ENCODE measurements at regions not wholly inside any gene's neighbourhood (a gene's known extent, or its start where the extent isn't known, plus 50 kb on each side); places are given as distances from the start of the nearest gene placed in this dataset.

GRCh38 chr12:125434131-125434530 lies 368.9 kb downstream of the AACS start:
- Histone ChIP-seq H3K4me3 (ENCODE audit: low read length in 3 of 3) (no peak overlapping the region), H3K36me3 (ENCODE audit: control insufficient read depth in 3 of 3, insufficient read depth in 3 of 3, low read length in 3 of 3) (no peaks in the 10 kb centered on the region), H3K9me3 (ENCODE audit: control insufficient read depth in 3 of 3, low read length in 3 of 3) (no peaks in the 10 kb centered on the region), H3K27me3 (ENCODE audit: control insufficient read depth in 3 of 3, insufficient read depth in 3 of 3, low read length in 3 of 3) (no peaks in the 10 kb centered on the region), H3K9ac (ENCODE audit: low read depth in 1 of 3, low read length in 3 of 3) (no peak overlapping the region), H3K4me1 (ENCODE audit: control insufficient read depth in 3 of 3, insufficient read depth in 3 of 3, low read length in 3 of 3) (no peaks in the 10 kb centered on the region), H3K27ac (ENCODE audit: low read depth, low read length) (no peak overlapping the region)

DNA sequence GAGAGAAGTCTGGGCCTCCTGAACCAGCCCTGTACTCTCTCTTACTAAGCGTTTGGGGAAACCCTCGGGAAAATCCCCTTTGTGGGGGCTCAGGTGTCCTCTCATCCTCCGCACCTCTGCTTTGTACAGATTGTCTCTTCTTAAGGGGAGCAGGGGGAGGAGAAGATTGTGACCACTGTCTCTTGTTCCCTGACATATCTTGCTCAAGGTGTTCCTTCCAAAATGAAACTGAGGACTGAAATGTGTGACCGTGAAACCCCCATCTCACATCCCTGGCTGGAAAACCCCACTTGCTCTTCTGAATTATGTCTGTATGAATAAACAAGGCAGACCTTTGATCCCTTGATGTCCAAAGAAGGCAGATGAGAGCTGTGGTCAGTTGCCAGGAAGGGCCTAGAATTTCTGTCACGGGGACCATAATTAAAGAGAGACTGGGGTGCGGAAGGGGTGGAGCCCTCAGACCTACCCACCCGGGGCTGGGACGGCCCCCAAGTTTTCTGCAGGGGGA lies 369.8 kb downstream of the AACS start:
- no peak overlapping the region for H3K27ac ChIP-seq (ENCODE audit: low read depth, low read length)
- no peaks in the 10 kb centered on the region for H3K36me3 ChIP-seq (ENCODE audit: control insufficient read depth in 3 of 3, insufficient read depth in 3 of 3, low read length in 3 of 3)
- H3K4me3 ChIP-seq (ENCODE audit: low read length in 3 of 3) = no peak overlapping the region
- H3K27me3 ChIP-seq (ENCODE audit: control insufficient read depth in 3 of 3, insufficient read depth in 3 of 3, low read length in 3 of 3) = no peaks in the 10 kb centered on the region
- H3K4me1 ChIP-seq (ENCODE audit: control insufficient read depth in 3 of 3, insufficient read depth in 3 of 3, low read length in 3 of 3) = no peaks in the 10 kb centered on the region
- H3K9ac ChIP-seq (ENCODE audit: low read depth in 1 of 3, low read length in 3 of 3) = no peak overlapping the region
- H3K9me3 ChIP-seq (ENCODE audit: control insufficient read depth in 3 of 3, low read length in 3 of 3) = no peaks in the 10 kb centered on the region

- no peak overlapping the region for H3K27ac ChIP-seq (ENCODE audit: low read depth, low read length)
- no peaks in the 10 kb centered on the region for H3K27me3 ChIP-seq (ENCODE audit: control insufficient read depth in 3 of 3, insufficient read depth in 3 of 3, low read length in 3 of 3)
- no peak overlapping the region for H3K9ac ChIP-seq (ENCODE audit: low read depth in 1 of 3, low read length in 3 of 3)
- no peaks in the 10 kb centered on the region for H3K4me1 ChIP-seq (ENCODE audit: control insufficient read depth in 3 of 3, insufficient read depth in 3 of 3, low read length in 3 of 3)
- H3K9me3 ChIP-seq (ENCODE audit: control insufficient read depth in 3 of 3, low read length in 3 of 3) = no peaks in the 10 kb centered on the region
- H3K36me3 ChIP-seq (ENCODE audit: control insufficient read depth in 3 of 3, insufficient read depth in 3 of 3, low read length in 3 of 3) = no peaks in the 10 kb centered on the region
- H3K4me3 ChIP-seq (ENCODE audit: low read length in 3 of 3) = no peak overlapping the region
Observed at GRCh38 chr12:125435871-125436270, 370.6 kb downstream of the AACS start.

- H3K4me3 ChIP-seq (ENCODE audit: low read length in 3 of 3) = no peak overlapping the region
- no peaks in the 10 kb centered on the region for H3K36me3 ChIP-seq (ENCODE audit: control insufficient read depth in 3 of 3, insufficient read depth in 3 of 3, low read length in 3 of 3)
- no peak overlapping the region for H3K9ac ChIP-seq (ENCODE audit: low read depth in 1 of 3, low read length in 3 of 3)
- H3K27me3 ChIP-seq (ENCODE audit: control insufficient read depth in 3 of 3, insufficient read depth in 3 of 3, low read length in 3 of 3) = no peaks in the 10 kb centered on the region
- H3K9me3 ChIP-seq (ENCODE audit: control insufficient read depth in 3 of 3, low read length in 3 of 3) = no peaks in the 10 kb centered on the region
- no peaks in the 10 kb centered on the region for H3K4me1 ChIP-seq (ENCODE audit: control insufficient read depth in 3 of 3, insufficient read depth in 3 of 3, low read length in 3 of 3)
- H3K27ac ChIP-seq (ENCODE audit: low read depth, low read length) = no peak overlapping the region
Observed at GRCh38 chr12:125436686-125437085, 371.5 kb downstream of the AACS start.

DNA sequence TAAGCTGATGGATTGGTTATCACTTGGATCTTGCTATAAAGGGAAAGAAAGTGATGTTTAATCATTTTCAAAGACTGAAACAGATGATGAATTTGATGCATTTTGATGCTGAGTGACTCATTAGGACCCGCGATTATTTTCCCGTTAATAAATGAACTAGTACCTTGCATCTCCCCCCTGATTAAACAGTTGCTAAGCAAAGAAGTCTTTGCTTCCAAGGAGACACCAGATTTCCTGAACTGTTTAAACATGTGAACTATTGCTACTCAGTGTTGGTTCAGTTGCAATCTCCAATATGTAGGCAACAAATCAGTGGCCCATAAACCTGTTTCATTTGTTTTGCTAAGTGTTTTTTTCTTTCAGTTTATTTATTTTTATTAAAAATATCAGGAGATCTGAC lies 375.2 kb downstream of the AACS start:
- Histone ChIP-seq H3K27me3 (ENCODE audit: control insufficient read depth in 3 of 3, insufficient read depth in 3 of 3, low read length in 3 of 3) (no peaks in the 10 kb centered on the region), H3K9ac (ENCODE audit: low read depth in 1 of 3, low read length in 3 of 3) (no peak overlapping the region), H3K36me3 (ENCODE audit: control insufficient read depth in 3 of 3, insufficient read depth in 3 of 3, low read length in 3 of 3) (no peaks in the 10 kb centered on the region), H3K4me3 (ENCODE audit: low read length in 3 of 3) (no peak overlapping the region), H3K9me3 (ENCODE audit: control insufficient read depth in 3 of 3, low read length in 3 of 3) (no peaks in the 10 kb centered on the region), H3K4me1 (ENCODE audit: control insufficient read depth in 3 of 3, insufficient read depth in 3 of 3, low read length in 3 of 3) (no peaks in the 10 kb centered on the region), H3K27ac (ENCODE audit: low read depth, low read length) (no peak overlapping the region)

DNA sequence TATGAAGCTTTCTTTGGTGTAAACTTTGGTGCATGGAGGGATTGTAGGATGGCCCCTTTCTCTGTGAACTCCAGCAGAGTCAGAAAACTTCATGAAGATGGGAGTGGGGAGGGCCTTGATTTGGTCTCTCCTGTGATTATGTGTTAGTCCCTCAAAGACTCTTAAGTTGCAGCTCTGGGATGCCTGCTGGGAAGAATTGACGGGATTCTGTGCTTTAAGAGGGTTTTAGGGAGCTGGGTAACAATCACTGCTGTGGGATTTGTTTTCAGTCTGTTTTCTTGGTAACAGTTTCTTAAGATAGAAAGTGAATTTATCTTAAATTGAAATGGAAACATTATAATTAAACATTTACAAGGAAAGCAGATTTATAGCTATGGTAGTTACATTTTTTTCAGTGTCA lies 378.1 kb downstream of the AACS start:
- H3K4me1 ChIP-seq (ENCODE audit: control insufficient read depth in 3 of 3, insufficient read depth in 3 of 3, low read length in 3 of 3) = no peaks in the 10 kb centered on the region
- H3K9ac ChIP-seq (ENCODE audit: low read depth in 1 of 3, low read length in 3 of 3) = no peak overlapping the region
- no peak overlapping the region for H3K4me3 ChIP-seq (ENCODE audit: low read length in 3 of 3)
- H3K27ac ChIP-seq (ENCODE audit: low read depth, low read length) = no peak overlapping the region
- no peaks in the 10 kb centered on the region for H3K36me3 ChIP-seq (ENCODE audit: control insufficient read depth in 3 of 3, insufficient read depth in 3 of 3, low read length in 3 of 3)
- no peaks in the 10 kb centered on the region for H3K9me3 ChIP-seq (ENCODE audit: control insufficient read depth in 3 of 3, low read length in 3 of 3)
- H3K27me3 ChIP-seq (ENCODE audit: control insufficient read depth in 3 of 3, insufficient read depth in 3 of 3, low read length in 3 of 3) = no peaks in the 10 kb centered on the region

GRCh38 chr12:125451408-125451807 lies 386.2 kb downstream of the AACS start:
- Histone ChIP-seq H3K27ac (ENCODE audit: low read depth, low read length) (no peak overlapping the region), H3K9ac (ENCODE audit: low read depth in 1 of 3, low read length in 3 of 3) (no peak overlapping the region), H3K27me3 (ENCODE audit: control insufficient read depth in 3 of 3, insufficient read depth in 3 of 3, low read length in 3 of 3) (peaks cover 0 to 4% (median 0%) of the 10 kb centered on the region in 3 donors), H3K9me3 (ENCODE audit: control insufficient read depth in 3 of 3, low read length in 3 of 3) (no peaks in the 10 kb centered on the region), H3K4me1 (ENCODE audit: control insufficient read depth in 3 of 3, insufficient read depth in 3 of 3, low read length in 3 of 3) (no peaks in the 10 kb centered on the region), H3K4me3 (ENCODE audit: low read length in 3 of 3) (no peak overlapping the region), H3K36me3 (ENCODE audit: control insufficient read depth in 3 of 3, insufficient read depth in 3 of 3, low read length in 3 of 3) (no peaks in the 10 kb centered on the region)

- no peak overlapping the region for H3K27ac ChIP-seq (ENCODE audit: low read depth, low read length)
- peaks cover 0 to 6% (median 0%) of the 10 kb centered on the region in 3 donors for H3K27me3 ChIP-seq (ENCODE audit: control insufficient read depth in 3 of 3, insufficient read depth in 3 of 3, low read length in 3 of 3)
- no peaks in the 10 kb centered on the region for H3K4me1 ChIP-seq (ENCODE audit: control insufficient read depth in 3 of 3, insufficient read depth in 3 of 3, low read length in 3 of 3)
- no peak overlapping the region for H3K9ac ChIP-seq (ENCODE audit: low read depth in 1 of 3, low read length in 3 of 3)
- no peak overlapping the region for H3K4me3 ChIP-seq (ENCODE audit: low read length in 3 of 3)
- no peaks in the 10 kb centered on the region for H3K36me3 ChIP-seq (ENCODE audit: control insufficient read depth in 3 of 3, insufficient read depth in 3 of 3, low read length in 3 of 3)
- H3K9me3 ChIP-seq (ENCODE audit: control insufficient read depth in 3 of 3, low read length in 3 of 3) = no peaks in the 10 kb centered on the region
Observed at GRCh38 chr12:125453751-125454150, 388.5 kb downstream of the AACS start.

DNA sequence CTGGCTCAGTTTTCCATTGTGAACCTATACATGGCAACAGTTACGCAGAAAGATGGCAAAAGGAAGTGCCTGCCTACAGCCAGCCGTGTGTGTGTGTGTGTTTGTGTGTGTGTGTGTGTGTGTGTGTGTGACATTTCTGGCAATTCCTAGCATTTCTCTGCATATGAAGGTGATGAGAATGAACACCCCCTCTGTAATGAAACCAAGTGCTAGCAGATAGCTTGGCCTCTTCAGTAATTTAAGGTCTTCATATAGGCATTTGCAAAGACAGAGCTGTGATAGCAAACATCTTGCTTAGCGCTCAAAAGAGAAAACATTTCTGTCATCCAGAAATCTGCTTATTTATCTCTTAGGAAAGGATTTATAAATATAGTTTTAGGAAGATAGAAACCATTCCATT lies 389.1 kb downstream of the AACS start:
- Histone ChIP-seq H3K27me3 (ENCODE audit: control insufficient read depth in 3 of 3, insufficient read depth in 3 of 3, low read length in 3 of 3) (peaks cover 0 to 6% (median 0%) of the 10 kb centered on the region in 3 donors), H3K27ac (ENCODE audit: low read depth, low read length) (no peak overlapping the region), H3K4me1 (ENCODE audit: control insufficient read depth in 3 of 3, insufficient read depth in 3 of 3, low read length in 3 of 3) (no peaks in the 10 kb centered on the region), H3K9ac (ENCODE audit: low read depth in 1 of 3, low read length in 3 of 3) (no peak overlapping the region), H3K36me3 (ENCODE audit: control insufficient read depth in 3 of 3, insufficient read depth in 3 of 3, low read length in 3 of 3) (no peaks in the 10 kb centered on the region), H3K4me3 (ENCODE audit: low read length in 3 of 3) (no peak overlapping the region), H3K9me3 (ENCODE audit: control insufficient read depth in 3 of 3, low read length in 3 of 3) (no peaks in the 10 kb centered on the region)

- Histone ChIP-seq H3K4me3 (ENCODE audit: low read length in 3 of 3) (no peak overlapping the region), H3K27ac (ENCODE audit: low read depth, low read length) (no peak overlapping the region), H3K27me3 (ENCODE audit: control insufficient read depth in 3 of 3, insufficient read depth in 3 of 3, low read length in 3 of 3) (peaks cover 0 to 6% (median 0%) of the 10 kb centered on the region in 3 donors), H3K9me3 (ENCODE audit: control insufficient read depth in 3 of 3, low read length in 3 of 3) (no peaks in the 10 kb centered on the region), H3K9ac (ENCODE audit: low read depth in 1 of 3, low read length in 3 of 3) (no peak overlapping the region), H3K36me3 (ENCODE audit: control insufficient read depth in 3 of 3, insufficient read depth in 3 of 3, low read length in 3 of 3) (no peaks in the 10 kb centered on the region), H3K4me1 (ENCODE audit: control insufficient read depth in 3 of 3, insufficient read depth in 3 of 3, low read length in 3 of 3) (no peaks in the 10 kb centered on the region)
Observed at GRCh38 chr12:125454786-125455480, 389.7 kb downstream of the AACS start.

All from skeletal muscle tissue (tissue), 3 donors.